ENCODE measurements at regions not wholly inside any gene's neighbourhood (a gene's known extent, or its start where the extent isn't known, plus 50 kb on each side); places are given as distances from the start of the nearest gene placed in this dataset.

GRCh38 chr11:100573911-100574513, 113.1 kb upstream of the ARHGAP42 start:
- DNase-seq (ENCODE audit: low spot score) = peak; percentile 54
- ChIA-PET POLR2A (ENCODE audit: low non-redundant PET) (interaction anchor here (0.7 kb wide), 1 partner anchor 494 kb away, joined by 3 read pairs; no protein-coding TSS in a partner anchor), CTCF (interaction anchor here (0.6 to 0.7 kb wide), 2 partner anchors 280 to 366 kb away, joined by 3 read pairs; no protein-coding TSS in a partner anchor)

GRCh38 chr11:100574894-100575769, 112.0 kb upstream of the ARHGAP42 start:
- no peaks in the 10 kb centered on the region for H3K36me3 ChIP-seq (ENCODE audit: insufficient read depth, low read length, poor library complexity, severe bottlenecking)
- TF ChIP-seq EZH2 (IDR thresholded peaks at IDR 0.05; ENCODE audit: borderline replicate concordance, low read depth, low read length, poor library complexity, severe bottlenecking) (no peak), CTCF (conservative IDR thresholded peaks at IDR 0.05; ENCODE audit: low read depth, low read length) (peak; percentile 76)
- peaks cover 18% of the 10 kb centered on the region for H3K4me1 ChIP-seq (ENCODE audit: insufficient read depth, low read length, poor library complexity, severe bottlenecking)
- H3K27me3 ChIP-seq (replicated peaks; ENCODE audit: insufficient read depth, low read depth, low read length, poor library complexity) = no peaks in the 10 kb centered on the region
- BruUV-seq (replicated peaks) = no TSS peak
- no peaks in the 10 kb centered on the region for H3K9me3 ChIP-seq (ENCODE audit: low read depth, low read length, poor library complexity, severe bottlenecking)
- ChIA-PET POLR2A (ENCODE audit: low non-redundant PET) (no interaction called here), CTCF (interaction anchor here (0.6 to 0.7 kb wide), 2 partner anchors 279 to 365 kb away, joined by 3 read pairs; no protein-coding TSS in a partner anchor)
- no peak overlapping the region for H3K4me3 ChIP-seq (ENCODE audit: low read depth, low read length, poor library complexity, severe bottlenecking)
- intact Hi-C loops (cut with micrococcal nuclease; ENCODE audit: unreplicated experiment) = loop anchor here (2.0 to 5.0 kb wide), 2 partner anchors 836 to 1558 kb away; no protein-coding TSS in a partner anchor
- peak; percentile 79 for DNase-seq (ENCODE audit: low spot score)
- H3K27ac ChIP-seq (ENCODE audit: low read depth, low read length, poor library complexity, severe bottlenecking) = no peak overlapping the region

More at GRCh38 chr11:100573911-100574513, 113.1 kb upstream of the ARHGAP42 start:
- no peaks in the 10 kb centered on the region for H3K9me3 ChIP-seq (ENCODE audit: low read depth, low read length, poor library complexity, severe bottlenecking)
- no TSS peak for BruUV-seq (replicated peaks)
- peaks cover 18% of the 10 kb centered on the region for H3K4me1 ChIP-seq (ENCODE audit: insufficient read depth, low read length, poor library complexity, severe bottlenecking)
- H3K36me3 ChIP-seq (ENCODE audit: insufficient read depth, low read length, poor library complexity, severe bottlenecking) = no peaks in the 10 kb centered on the region
- H3K27ac ChIP-seq (ENCODE audit: low read depth, low read length, poor library complexity, severe bottlenecking) = peak overlapping the region; percentile 28
- no peak overlapping the region for H3K4me3 ChIP-seq (ENCODE audit: low read depth, low read length, poor library complexity, severe bottlenecking)
- TF ChIP-seq CTCF (conservative IDR thresholded peaks at IDR 0.05; ENCODE audit: low read depth, low read length) (no peak), EZH2 (IDR thresholded peaks at IDR 0.05; ENCODE audit: borderline replicate concordance, low read depth, low read length, poor library complexity, severe bottlenecking) (no peak)
- no peaks in the 10 kb centered on the region for H3K27me3 ChIP-seq (replicated peaks; ENCODE audit: insufficient read depth, low read depth, low read length, poor library complexity)
- intact Hi-C loops (cut with micrococcal nuclease; ENCODE audit: unreplicated experiment) = loop anchor here (2.0 kb wide), 1 partner anchor 835 kb away; no protein-coding TSS in a partner anchor

- no peaks in the 10 kb centered on the region for H3K27me3 ChIP-seq (replicated peaks; ENCODE audit: insufficient read depth, low read depth, low read length, poor library complexity)
- intact Hi-C loops (cut with micrococcal nuclease; ENCODE audit: unreplicated experiment) = loop anchor here (1.0 to 5.0 kb wide), 5 partner anchors 107 to 1559 kb away; no protein-coding TSS in a partner anchor
- ChIA-PET POLR2A (ENCODE audit: low non-redundant PET) (no interaction called here), CTCF (interaction anchor here (0.6 to 1.7 kb wide), 9 partner anchors 104 to 420 kb away, joined by 3 to 12 read pairs (median 4); no protein-coding TSS in a partner anchor)
- DNase-seq (ENCODE audit: low spot score) = peak; percentile 80
- H3K4me1 ChIP-seq (ENCODE audit: insufficient read depth, low read length, poor library complexity, severe bottlenecking) = peaks cover 18% of the 10 kb centered on the region
- TF ChIP-seq EZH2 (IDR thresholded peaks at IDR 0.05; ENCODE audit: borderline replicate concordance, low read depth, low read length, poor library complexity, severe bottlenecking) (no peak), CTCF (conservative IDR thresholded peaks at IDR 0.05; ENCODE audit: low read depth, low read length) (peak; percentile 87)
- no peak overlapping the region for H3K4me3 ChIP-seq (ENCODE audit: low read depth, low read length, poor library complexity, severe bottlenecking)
- H3K27ac ChIP-seq (ENCODE audit: low read depth, low read length, poor library complexity, severe bottlenecking) = no peak overlapping the region
- no TSS peak for BruUV-seq (replicated peaks)
- H3K36me3 ChIP-seq (ENCODE audit: insufficient read depth, low read length, poor library complexity, severe bottlenecking) = no peaks in the 10 kb centered on the region
- no peaks in the 10 kb centered on the region for H3K9me3 ChIP-seq (ENCODE audit: low read depth, low read length, poor library complexity, severe bottlenecking)
Measured at GRCh38 chr11:100575860-100576717, 111.0 kb upstream of the ARHGAP42 start.

All from A673 (cell line).